HG02798 (cell line): ENCODE measurements at regions not wholly inside any gene's neighbourhood (a gene's known extent, or its start where the extent isn't known, plus 50 kb on each side); places are given as distances from the start of the nearest gene placed in this dataset.
"Not testable (repeated sequence)": the region's sequence is repeated elsewhere in the genome, so short reads cannot be mapped to it uniquely, and the experiment has no call there.

Experiments used
- ATAC-seq: cut with Tn5 transposase; IDR thresholded peaks from one replicate; pipeline ENCODE4 v1.9.1; 2021; ENCODE audit warnings: mild to moderate bottlenecking; ENCODE audit not compliant: unreplicated experiment, poor library complexity

GRCh38 chr12:86421333-86421732, 165.1 kb upstream of the MGAT4C start:
- no peak for ATAC-seq

DNA sequence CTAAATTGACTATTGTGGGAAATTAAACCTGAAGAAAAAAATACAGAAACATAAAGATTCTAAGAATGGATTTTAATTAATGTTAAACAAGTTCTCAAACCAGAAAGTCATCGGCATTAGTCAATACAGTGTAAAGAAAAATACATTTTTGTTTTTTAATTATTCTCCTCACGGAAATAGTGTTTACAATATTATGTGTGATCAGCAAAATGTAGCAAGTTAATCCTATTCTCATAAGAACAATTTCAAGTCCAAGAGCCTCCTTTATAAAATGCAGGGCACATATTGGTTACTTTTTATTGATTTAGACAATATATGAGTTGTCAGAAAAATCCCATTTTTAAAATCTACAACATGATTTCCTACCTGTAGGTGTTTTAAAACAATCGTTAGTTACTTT, 158.0 kb upstream of the MGAT4C start:
- ATAC-seq: no peak

DNA sequence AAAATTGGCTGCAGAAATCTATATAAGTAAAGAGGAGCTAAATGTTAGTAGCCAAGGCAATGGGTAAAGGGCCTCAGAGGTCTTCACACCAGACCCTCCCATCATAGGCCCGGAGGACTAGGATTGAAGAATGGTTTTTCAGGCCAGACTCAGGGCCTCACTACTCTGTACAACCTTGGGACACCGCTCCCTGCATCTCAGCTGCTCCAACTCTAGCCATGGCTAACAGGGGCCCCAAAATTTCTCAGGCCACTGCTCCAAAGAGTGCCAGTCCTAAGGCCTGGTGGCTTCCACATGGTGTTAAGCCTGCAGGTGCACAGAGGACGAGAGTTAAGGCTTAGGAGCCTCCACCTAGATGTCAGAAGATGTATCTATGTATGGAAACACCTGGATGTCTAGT, 155.5 kb upstream of the MGAT4C start:
- ATAC-seq: no peak

DNA sequence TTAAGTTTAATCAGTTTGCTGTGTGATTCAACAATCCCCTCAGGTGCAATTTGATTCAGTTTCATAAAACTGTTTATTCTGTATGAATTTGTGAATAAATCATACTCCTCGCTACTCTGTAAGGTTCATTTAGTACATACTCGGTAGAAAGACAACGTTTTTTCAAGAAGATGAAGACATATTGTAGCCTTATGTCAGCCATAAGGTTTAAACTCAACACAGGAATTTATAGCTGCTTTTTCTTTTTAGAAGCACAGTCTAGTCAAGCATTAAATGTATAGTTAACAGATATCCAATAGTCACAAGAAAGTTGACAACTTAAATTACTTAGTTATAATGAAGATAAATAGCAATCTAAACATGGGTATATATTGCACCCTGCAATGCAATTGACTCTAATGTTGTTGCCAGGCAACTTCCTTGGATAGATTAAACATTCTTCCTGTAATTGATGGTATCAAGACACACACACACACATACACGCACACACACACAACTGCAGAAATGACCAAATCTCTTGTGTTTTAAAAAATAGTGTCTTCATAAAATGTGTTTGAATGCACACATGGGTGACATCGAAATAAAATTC, 151.5 kb upstream of the MGAT4C start:
- no peak for ATAC-seq

DNA sequence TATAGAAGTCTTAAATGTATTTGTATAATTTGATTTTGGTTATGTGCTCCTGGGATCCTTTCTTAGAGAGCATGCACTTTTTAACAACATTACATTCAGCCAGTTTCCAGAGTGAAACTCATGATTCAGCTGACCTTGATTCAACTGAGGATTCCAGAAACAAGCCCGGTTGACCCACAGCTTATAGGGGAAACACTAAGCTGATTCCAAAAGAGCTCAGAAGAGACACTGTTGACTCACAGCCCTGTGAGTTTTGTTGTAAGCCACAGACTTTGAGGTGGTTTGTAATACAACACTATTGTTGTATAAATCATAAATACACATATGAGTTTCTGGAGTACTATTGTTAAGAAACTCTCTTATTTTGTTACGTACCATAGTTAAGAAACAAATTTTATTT, 133.8 kb upstream of the MGAT4C start:
- ATAC-seq: no peak

DNA sequence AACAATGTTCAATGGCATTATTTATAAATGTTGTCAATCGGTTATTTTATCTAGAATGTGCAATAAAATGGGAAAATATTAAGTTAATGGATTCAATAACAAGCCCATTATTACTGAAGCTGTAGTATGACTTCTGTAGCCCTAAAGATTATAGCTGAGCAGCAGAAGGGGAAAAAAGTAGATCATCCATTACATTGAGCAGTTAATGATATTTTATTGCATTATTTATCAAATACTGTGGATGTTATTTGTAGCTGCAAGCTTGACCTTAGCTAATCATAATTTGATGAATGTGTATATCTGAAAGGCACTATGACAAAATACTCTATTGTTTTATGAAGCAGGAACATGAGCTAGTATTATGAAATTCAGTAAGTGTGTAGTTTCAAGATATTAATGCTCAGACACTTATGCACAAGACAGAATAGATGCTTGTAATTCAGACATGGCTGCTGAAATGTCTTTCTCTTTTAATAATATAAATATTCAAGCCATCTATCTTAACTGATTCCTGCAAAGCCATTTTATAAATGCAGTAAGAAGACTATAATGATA, 131.5 kb upstream of the MGAT4C start:
- no peak for ATAC-seq

- not testable (repeated sequence) for ATAC-seq
These were observed 127.6 kb upstream of the MGAT4C start for GRCh38 chr12:86383759-86384158.

DNA sequence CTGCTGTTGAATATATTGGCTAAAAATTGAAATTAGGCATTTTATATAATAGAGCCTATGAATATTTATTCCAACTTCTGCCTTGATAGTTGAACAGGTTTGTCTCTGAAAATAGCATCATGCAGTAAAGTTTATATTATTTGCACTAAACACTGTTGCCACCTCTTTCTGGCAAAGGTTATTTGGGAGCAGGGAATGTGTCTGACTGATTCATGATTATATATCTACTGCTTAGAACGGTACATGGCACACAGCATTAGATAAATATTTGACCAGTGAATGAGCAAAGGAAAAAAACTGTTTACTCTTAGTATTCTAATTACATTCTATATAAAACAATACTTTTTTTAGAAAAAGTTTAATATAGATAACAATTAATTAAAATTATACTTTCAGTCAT, 123.1 kb upstream of the MGAT4C start:
- ATAC-seq: no peak

DNA sequence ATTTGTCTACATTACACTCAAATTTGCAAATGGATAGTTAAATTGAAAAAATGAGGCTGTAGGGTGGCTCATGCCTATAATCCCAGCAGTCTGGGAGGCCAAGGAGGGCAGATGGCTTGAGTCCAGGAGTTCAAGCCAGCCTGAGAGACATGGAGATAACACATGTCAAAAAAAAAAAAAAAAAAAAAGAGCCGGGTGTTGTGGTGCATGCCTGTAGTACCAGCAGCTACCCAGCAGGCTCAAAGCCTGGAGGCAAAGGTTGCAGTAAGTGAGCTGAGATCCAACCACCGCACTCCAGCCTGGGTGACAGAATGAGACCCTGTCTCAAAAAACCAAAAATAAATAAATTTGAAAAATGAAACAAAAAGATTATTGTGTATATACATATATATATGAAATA, 119.9 kb upstream of the MGAT4C start:
- no peak for ATAC-seq

DNA sequence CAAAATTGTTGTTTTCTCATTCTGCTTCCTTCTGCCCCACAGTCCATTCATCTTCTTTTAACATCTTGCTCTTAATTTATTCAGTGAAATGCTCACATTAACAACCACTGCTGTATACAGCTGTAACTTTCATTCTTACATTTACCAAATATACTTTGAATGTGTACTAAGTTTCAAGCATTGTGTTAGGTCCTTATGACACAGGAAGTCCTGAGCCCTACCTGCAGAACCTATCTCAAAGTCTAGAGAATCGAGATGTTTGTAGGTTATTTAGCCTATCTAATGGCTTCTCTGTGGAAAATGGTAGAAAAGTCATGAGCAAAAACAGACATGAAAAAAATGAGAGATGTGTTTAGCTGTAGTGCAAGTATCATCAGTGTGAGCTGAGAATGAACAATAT, 117.6 kb upstream of the MGAT4C start:
- ATAC-seq: no peak

- no peak for ATAC-seq
These were observed 110.9 kb upstream of the MGAT4C start for GRCh38 chr12:86367137-86367536.

- no peak for ATAC-seq
These were observed 93.0 kb upstream of the MGAT4C start for GRCh38 chr12:86349196-86349595.

GRCh38 chr12:86333955-86334522, 77.8 kb upstream of the MGAT4C start:
- ATAC-seq: no peak

- ATAC-seq: no peak
These were observed 75.3 kb upstream of the MGAT4C start for GRCh38 chr12:86331457-86331856.

- no peak for ATAC-seq
These were observed 74.8 kb upstream of the MGAT4C start for GRCh38 chr12:86331012-86331411.

DNA sequence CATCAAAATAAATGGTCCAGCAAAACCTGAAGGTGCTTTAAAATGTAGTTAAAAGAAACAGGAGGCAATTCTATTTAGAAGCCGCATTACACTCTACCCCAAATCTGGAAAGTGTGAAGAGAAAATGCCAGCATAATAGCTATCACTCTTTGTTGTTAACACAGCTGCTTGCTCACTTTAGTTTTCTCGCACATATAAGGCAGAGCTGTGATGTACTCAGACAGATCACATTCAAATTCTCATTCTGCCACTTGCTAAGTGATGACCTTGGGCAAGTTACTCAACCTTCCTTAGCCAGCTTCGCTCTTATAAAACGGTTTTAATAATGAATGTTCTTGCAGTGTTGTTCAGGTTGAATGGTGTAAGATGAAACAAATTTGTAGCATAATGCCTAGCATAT, 56.0 kb upstream of the MGAT4C start:
- ATAC-seq: no peak
